ENCODE measurements at regions not wholly inside any gene's neighbourhood (a gene's known extent, or its start where the extent isn't known, plus 50 kb on each side); places are given as distances from the start of the nearest gene placed in this dataset.
"Not testable (repeated sequence)": the region's sequence is repeated elsewhere in the genome, so short reads cannot be mapped to it uniquely, and the experiment has no call there.

DNA sequence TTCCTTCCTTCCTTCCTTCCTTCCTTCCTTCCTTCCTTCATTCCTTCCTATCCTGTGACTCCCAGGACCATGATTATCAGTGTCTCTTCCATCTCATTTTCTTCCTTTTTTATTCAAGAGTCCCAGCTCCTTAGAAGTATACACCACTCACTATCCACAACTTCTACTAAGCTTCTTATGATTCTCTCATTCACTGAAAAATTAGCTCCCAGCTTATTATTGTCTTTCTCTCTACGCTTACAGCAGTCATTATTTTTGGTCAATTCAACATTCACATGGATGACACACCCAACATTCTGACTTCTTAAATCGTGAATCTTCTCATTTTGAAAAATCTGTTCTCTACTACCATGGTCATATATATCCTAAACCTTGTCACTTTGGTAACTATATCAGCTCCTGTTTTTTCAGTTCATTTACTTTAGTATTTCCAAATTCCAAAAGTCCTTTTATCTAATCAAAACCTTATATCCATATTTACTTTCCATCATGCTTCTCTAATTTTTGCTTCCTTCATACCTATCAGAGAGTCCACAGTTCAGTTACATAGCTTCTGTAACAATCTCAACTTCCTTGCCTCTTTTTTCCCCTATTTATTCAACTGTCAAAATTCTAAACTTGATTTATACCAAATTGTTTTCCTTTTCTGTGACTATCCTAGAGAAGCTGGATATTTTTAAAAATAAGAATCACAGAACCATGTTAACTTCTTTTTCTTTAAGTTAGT, 677.5 kb downstream of the RAPGEF2 start:
- DNase-seq (ENCODE audit: low read depth), result no peak
- no peak overlapping the region for H3K4me3 ChIP-seq (ENCODE audit: low read depth, low read length)
- no peak for TF ChIP-seq CTCF (IDR thresholded peaks at IDR 0.05; ENCODE audit: low read depth, low read length, missing control alignments)
- in situ Hi-C loops (cut with HindIII; ENCODE audit: low sequenced_read_pairs), result no loop called here

DNA sequence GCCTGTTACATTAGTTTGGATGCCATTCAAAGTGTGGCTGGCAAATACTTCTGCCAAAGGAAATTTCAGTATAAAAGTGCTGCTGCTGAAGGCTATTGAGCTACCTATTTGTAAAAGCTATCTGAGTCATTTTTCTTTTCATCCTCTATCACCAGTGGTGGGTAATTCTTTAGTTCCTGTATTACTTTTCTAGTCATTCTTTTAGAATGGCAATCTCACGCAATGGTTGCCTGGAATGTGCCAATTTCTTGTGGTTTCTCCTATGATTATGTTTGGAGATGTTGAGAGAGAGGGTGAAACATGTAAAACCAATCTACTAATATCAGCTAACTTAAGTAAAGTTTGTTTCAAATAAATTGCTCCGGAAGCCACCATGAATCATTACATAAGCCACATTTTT, 685.0 kb downstream of the RAPGEF2 start:
- H3K4me3 ChIP-seq (ENCODE audit: low read depth, low read length), result no peak overlapping the region
- peak; percentile 68 for DNase-seq (ENCODE audit: low read depth)
- in situ Hi-C loops (cut with HindIII; ENCODE audit: low sequenced_read_pairs), result no loop called here
- no peak for TF ChIP-seq CTCF (IDR thresholded peaks at IDR 0.05; ENCODE audit: low read depth, low read length, missing control alignments)

GRCh38 chr4:159791334-159791733, 688.5 kb downstream of the RAPGEF2 start:
- no peak for TF ChIP-seq CTCF (IDR thresholded peaks at IDR 0.05; ENCODE audit: low read depth, low read length, missing control alignments)

GRCh38 chr4:159804592-159804991, 701.7 kb downstream of the RAPGEF2 start:
- in situ Hi-C loops (cut with HindIII; ENCODE audit: low sequenced_read_pairs); DNase-seq (ENCODE audit: low read depth); H3K4me3 ChIP-seq (ENCODE audit: low read depth, low read length): not testable (repeated sequence)

More at GRCh38 chr4:159791334-159791733, 688.5 kb downstream of the RAPGEF2 start:
- in situ Hi-C loops (cut with HindIII; ENCODE audit: low sequenced_read_pairs), result no loop called here
- no peak overlapping the region for H3K4me3 ChIP-seq (ENCODE audit: low read depth, low read length)
- no peak for DNase-seq (ENCODE audit: low read depth)

GRCh38 chr4:159823743-159824142, 720.9 kb downstream of the RAPGEF2 start:
- in situ Hi-C loops (cut with HindIII; ENCODE audit: low sequenced_read_pairs), result no loop called here
- TF ChIP-seq CTCF (IDR thresholded peaks at IDR 0.05; ENCODE audit: low read depth, low read length, missing control alignments), result no peak
- DNase-seq (ENCODE audit: low read depth), result peak; percentile 64
- no peak overlapping the region for H3K4me3 ChIP-seq (ENCODE audit: low read depth, low read length)

- H3K4me3 ChIP-seq (ENCODE audit: low read depth, low read length), result no peak overlapping the region
- TF ChIP-seq CTCF (IDR thresholded peaks at IDR 0.05; ENCODE audit: low read depth, low read length, missing control alignments), result no peak
- in situ Hi-C loops (cut with HindIII; ENCODE audit: low sequenced_read_pairs), result no loop called here
- no peak for DNase-seq (ENCODE audit: low read depth)
These were observed 725.8 kb downstream of the RAPGEF2 start for GRCh38 chr4:159828687-159829086.

DNA sequence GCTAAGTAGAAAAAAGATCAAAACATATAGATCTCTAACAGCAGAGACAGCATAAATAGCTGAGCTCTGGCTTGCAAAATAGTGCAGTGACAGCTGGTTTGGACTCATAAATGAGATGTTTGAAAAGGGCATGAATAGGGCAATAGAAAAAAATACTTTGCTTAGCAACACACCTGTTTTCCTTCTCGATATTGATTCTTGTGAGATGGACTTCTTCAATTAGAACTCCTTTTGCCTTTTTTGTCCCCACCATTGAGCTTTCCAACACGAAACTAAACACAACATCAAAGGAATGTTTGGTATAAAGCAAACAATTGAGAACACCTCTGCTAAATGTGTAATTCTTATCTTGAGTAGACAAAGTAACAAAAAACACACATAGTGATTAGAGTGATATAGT, 726.3 kb downstream of the RAPGEF2 start:
- no peak for TF ChIP-seq CTCF (IDR thresholded peaks at IDR 0.05; ENCODE audit: low read depth, low read length, missing control alignments)
- in situ Hi-C loops (cut with HindIII; ENCODE audit: low sequenced_read_pairs), result no loop called here
- no peak for DNase-seq (ENCODE audit: low read depth)
- H3K4me3 ChIP-seq (ENCODE audit: low read depth, low read length), result no peak overlapping the region

Measured in astrocyte of the cerebellum (primary cell).